Keratinocyte (primary cell): ENCODE measurements at regions not wholly inside any gene's neighbourhood (a gene's known extent, or its start where the extent isn't known, plus 50 kb on each side); places are given as distances from the start of the nearest gene placed in this dataset.

Experiments
- DNase-seq: peaks from one replicate; pipeline ENCODE4 v3.0.0-alpha.2; 2011; ENCODE audit warnings: low read depth, missing footprints, low spot score
- FAIRE-seq: peaks from 2 replicates; lab custom pipeline; 2011; peaks lifted over from hg19 to GRCh38; lab: Jason Lieb, UNC
- H2AFZ ChIP-seq: 2 replicates; pipeline ENCODE4 v1.6.0; 2012; ENCODE audit warnings: low read length, control low read depth, inconsistent platforms; ENCODE audit not compliant: control insufficient read depth
- H3K27ac ChIP-seq: 2 replicates; pipeline ENCODE4 v1.5.1; 2011; ENCODE audit warnings: low read length; ENCODE audit not compliant: control insufficient read depth, insufficient read depth
- H3K27me3 ChIP-seq: 3 replicates; pipeline ENCODE4 v1.6.0; 2011; ENCODE audit warnings: low read length; ENCODE audit not compliant: control insufficient read depth, insufficient read depth; ENCODE audit errors: extremely low read depth
- H3K36me3 ChIP-seq, 2 experiments: 2 replicates in 1 of 2; 3 replicates in 1 of 2; pipeline ENCODE4 v1.5.1; 2011; ENCODE audit warnings: low read length in 2 of 2, mild to moderate bottlenecking in 1 of 2; ENCODE audit not compliant: control insufficient read depth in 2 of 2, insufficient read depth in 2 of 2; ENCODE audit errors: extremely low read depth in 1 of 2
- H3K4me1 ChIP-seq: 3 replicates; pipeline ENCODE4 v1.5.1; 2011; ENCODE audit warnings: low read length; ENCODE audit not compliant: control insufficient read depth, insufficient read depth; ENCODE audit errors: extremely low read depth
- H3K4me2 ChIP-seq: 3 replicates; pipeline ENCODE4 v1.6.0; 2011; ENCODE audit warnings: low read depth, low read length; ENCODE audit not compliant: control insufficient read depth, insufficient read depth; ENCODE audit errors: extremely low read depth
- H3K4me3 ChIP-seq, 3 experiments: fragments of 200-600 bp in 1 of 3; sonication (generic) in 1 of 3; 2 replicates in 2 of 3; 3 replicates in 1 of 3; pipeline ENCODE4 v1.5.1; 2011 to 2016; ENCODE audit warnings: low read length in 3 of 3, mild to moderate bottlenecking in 3 of 3, control low read depth in 2 of 3, inconsistent platforms in 1 of 3, low read depth in 1 of 3, mixed read lengths in 1 of 3, mixed run types in 1 of 3, moderate library complexity in 1 of 3; ENCODE audit not compliant: control insufficient read depth in 2 of 3, insufficient read depth in 2 of 3; ENCODE audit errors: extremely low read depth in 1 of 3
- H3K79me2 ChIP-seq: 2 replicates; pipeline ENCODE4 v1.6.0; 2012; ENCODE audit warnings: low read length; ENCODE audit not compliant: control insufficient read depth, insufficient read depth
- H3K9ac ChIP-seq: 3 replicates; pipeline ENCODE4 v1.6.0; 2011; ENCODE audit warnings: low read length; ENCODE audit not compliant: control insufficient read depth, insufficient read depth; ENCODE audit errors: extremely low read depth
- H3K9me1 ChIP-seq: 3 replicates; pipeline ENCODE4 v1.6.0; 2011; ENCODE audit warnings: low read length; ENCODE audit not compliant: control insufficient read depth, insufficient read depth; ENCODE audit errors: extremely low read depth
- H3K9me3 ChIP-seq: 2 replicates; pipeline ENCODE4 v1.5.1; 2012; ENCODE audit warnings: low read depth, low read length; ENCODE audit not compliant: control insufficient read depth
- H4K20me1 ChIP-seq: 3 replicates; pipeline ENCODE4 v1.6.0; 2011; ENCODE audit warnings: low read length; ENCODE audit not compliant: control insufficient read depth, insufficient read depth; ENCODE audit errors: extremely low read depth
- CTCF ChIP-seq, 3 experiments: IDR thresholded peaks in 1 of 3; conservative IDR thresholded peaks in 1 of 3; optimal IDR thresholded peaks in 1 of 3; 2 replicates in 2 of 3; 3 replicates in 1 of 3; pipeline versions ENCODE3 to v1.5.1; 2011; ENCODE audit warnings: low read length in 3 of 3, mild to moderate bottlenecking in 3 of 3, moderate library complexity in 2 of 3, control low read depth in 1 of 3, inconsistent platforms in 1 of 3; ENCODE audit not compliant: insufficient read depth in 2 of 3; ENCODE audit errors: extremely low read depth in 1 of 3
- EZH2 ChIP-seq: IDR thresholded peaks from one replicate; pipeline ENCODE4 v1.6.1; 2012; ENCODE audit warnings: inconsistent platforms, mild to moderate bottlenecking, low read length, moderate library complexity
- dilution Hi-C: fragments of 300-500 bp; cut with MboI; formaldehyde crosslinking; loops from one replicate; pipeline ENCODE4 v1.7.0; 2020; ENCODE audit warnings: low sequenced_read_pairs; ENCODE audit not compliant: extremely low pct_ligation_motif_present

DNA sequence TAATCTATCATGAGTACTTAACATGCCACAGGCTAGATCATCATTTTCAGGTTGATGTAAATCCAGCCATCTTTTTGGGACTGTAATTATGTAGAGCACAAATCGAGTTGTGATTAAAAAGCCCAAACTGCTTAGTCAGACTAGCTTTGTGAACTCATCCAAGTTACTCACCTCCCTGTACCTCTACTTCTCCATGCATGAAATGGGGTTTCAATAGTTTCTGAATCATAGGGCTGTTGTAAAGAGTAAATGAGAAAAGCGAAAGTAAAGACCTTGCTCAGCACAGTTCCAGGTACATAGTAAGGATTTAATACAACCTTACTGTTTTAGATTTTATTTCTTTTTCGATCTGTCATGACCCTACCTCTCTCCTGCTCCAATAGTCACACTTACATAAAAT, 85.6 kb upstream of the GAP43 start:
- DNase-seq (no peak), FAIRE-seq (no peak)
- Histone ChIP-seq H3K4me1 (no peaks in the 10 kb centered on the region), H3K9me1 (no peaks in the 10 kb centered on the region), H4K20me1 (no peaks in the 10 kb centered on the region), H3K27me3 (no peaks in the 10 kb centered on the region), H3K4me2 (no peak overlapping the region), H3K79me2 (no peaks in the 10 kb centered on the region), H3K27ac (no peak overlapping the region), H3K9me3 (no peaks in the 10 kb centered on the region), H3K4me3 (no peak overlapping the region), H3K9ac (no peak overlapping the region), H2AFZ (no peak overlapping the region), H3K36me3 (no peaks in the 10 kb centered on the region)
- dilution Hi-C loops: no loop called here
- TF ChIP-seq CTCF (optimal IDR thresholded peaks at IDR 0.05 in 1 of 3, IDR thresholded peaks at IDR 0.05 in 1 of 3, conservative IDR thresholded peaks at IDR 0.05 in 1 of 3; ENCODE audit: extremely low read depth in 1 of 3, insufficient read depth in 2 of 3, low read length in 3 of 3) (no peak), EZH2 (no peak)

DNA sequence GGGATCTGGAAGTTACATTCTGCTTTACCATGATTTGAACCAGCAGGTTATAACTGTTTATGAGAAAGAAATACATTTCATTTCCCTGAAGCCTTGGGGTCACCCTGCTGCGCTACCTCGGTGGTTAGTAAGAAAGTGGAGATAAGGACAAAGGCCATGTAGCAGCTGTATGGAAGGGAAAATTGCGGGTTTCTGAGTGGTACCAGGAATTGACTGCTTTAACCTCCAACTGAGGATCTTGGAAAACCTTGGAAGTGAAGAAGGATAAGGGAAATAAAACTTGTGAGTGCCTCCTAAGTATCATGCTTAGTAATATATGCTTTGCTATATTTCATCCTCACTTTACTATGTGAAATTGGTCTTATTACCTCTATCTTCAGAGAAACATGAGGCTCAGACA, 76.1 kb upstream of the GAP43 start:
- no peaks in the 10 kb centered on the region for H3K9me3 ChIP-seq
- no peaks in the 10 kb centered on the region for H3K27me3 ChIP-seq
- DNase-seq (no peak), FAIRE-seq (no peak)
- H3K79me2 ChIP-seq: no peaks in the 10 kb centered on the region
- H3K4me1 ChIP-seq: no peaks in the 10 kb centered on the region
- no peaks in the 10 kb centered on the region for H3K9me1 ChIP-seq
- no peak overlapping the region for H3K27ac ChIP-seq
- H3K36me3 ChIP-seq: no peaks in the 10 kb centered on the region
- no peak overlapping the region for H3K4me2 ChIP-seq
- no peak overlapping the region for H2AFZ ChIP-seq
- H4K20me1 ChIP-seq: no peaks in the 10 kb centered on the region
- TF ChIP-seq EZH2 (no peak), CTCF (optimal IDR thresholded peaks at IDR 0.05 in 1 of 3, IDR thresholded peaks at IDR 0.05 in 1 of 3, conservative IDR thresholded peaks at IDR 0.05 in 1 of 3; ENCODE audit: extremely low read depth in 1 of 3, insufficient read depth in 2 of 3, low read length in 3 of 3) (no peak)
- dilution Hi-C loops: no loop called here
- H3K9ac ChIP-seq: no peak overlapping the region
- H3K4me3 ChIP-seq: no peak overlapping the region
